ENCODE measurements at regions not wholly inside any gene's neighbourhood (a gene's known extent, or its start where the extent isn't known, plus 50 kb on each side); places are given as distances from the start of the nearest gene placed in this dataset.

DNA sequence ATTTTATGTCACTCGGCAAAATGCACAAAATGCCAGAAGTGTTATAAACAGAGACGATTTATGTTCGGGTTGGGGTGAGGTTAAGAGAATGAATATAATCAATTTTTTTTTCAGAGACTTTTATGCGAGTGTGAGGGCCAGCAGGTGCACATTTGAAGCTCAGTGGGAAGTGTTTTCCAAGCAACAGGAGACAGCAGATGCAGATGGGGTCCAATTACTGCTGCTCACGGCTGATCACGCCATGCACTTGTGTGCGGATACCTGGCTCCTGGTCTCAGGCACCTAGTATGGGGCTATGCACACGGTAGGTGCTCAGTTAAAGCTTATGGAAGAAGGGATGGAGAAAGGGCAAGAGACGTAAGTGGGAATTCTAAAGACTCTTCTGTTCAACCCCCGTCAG is 249.1 kb downstream of the MIAT start:
- TF ChIP-seq POLR2A (IDR thresholded peaks at IDR 0.05): no peak
- TF ChIP-seq, protein P1, sequence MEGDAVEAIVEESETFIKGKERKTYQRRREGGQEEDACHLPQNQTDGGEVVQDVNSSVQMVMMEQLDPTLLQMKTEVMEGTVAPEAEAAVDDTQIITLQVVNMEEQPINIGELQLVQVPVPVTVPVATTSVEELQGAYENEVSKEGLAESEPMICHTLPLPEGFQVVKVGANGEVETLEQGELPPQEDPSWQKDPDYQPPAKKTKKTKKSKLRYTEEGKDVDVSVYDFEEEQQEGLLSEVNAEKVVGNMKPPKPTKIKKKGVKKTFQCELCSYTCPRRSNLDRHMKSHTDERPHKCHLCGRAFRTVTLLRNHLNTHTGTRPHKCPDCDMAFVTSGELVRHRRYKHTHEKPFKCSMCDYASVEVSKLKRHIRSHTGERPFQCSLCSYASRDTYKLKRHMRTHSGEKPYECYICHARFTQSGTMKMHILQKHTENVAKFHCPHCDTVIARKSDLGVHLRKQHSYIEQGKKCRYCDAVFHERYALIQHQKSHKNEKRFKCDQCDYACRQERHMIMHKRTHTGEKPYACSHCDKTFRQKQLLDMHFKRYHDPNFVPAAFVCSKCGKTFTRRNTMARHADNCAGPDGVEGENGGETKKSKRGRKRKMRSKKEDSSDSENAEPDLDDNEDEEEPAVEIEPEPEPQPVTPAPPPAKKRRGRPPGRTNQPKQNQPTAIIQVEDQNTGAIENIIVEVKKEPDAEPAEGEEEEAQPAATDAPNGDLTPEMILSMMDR (IDR thresholded peaks at IDR 0.05): no peak

Measured in adrenal gland (tissue), 5 donors.